ENCODE measurements at regions not wholly inside any gene's neighbourhood (a gene's known extent, or its start where the extent isn't known, plus 50 kb on each side); places are given as distances from the start of the nearest gene placed in this dataset.

DNA sequence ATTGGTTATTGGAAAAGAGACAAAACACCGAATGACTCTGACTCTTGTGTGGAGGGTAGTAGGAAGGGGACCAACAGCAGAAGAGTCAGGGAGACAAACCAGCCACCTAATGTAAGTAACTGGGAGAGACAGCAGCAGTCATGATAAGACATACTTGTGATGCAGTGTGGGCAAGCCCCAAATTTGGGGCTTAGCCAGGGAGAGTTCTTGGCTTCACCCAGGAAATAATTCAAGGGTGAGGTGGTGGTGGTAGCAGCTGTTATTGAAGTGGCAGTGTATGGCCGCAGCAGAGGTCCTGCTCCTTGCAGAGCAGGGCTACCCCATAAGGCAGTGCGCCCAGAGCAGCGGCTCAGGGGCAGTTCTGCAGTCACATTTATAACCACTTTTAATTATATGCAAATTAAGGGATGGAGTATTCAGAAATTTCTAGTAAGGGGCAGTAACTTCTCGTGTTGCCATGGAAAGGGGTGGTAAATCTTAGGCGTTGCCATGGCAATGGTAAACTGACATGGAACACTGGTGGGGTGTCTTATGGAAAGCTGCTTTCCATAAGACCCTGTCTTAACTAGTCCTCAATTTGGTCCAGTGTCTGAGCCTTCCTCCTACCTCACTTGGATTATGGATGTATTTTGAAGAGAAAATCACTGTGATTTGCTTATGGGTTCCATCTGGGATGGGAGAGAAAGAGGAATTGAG lies 317.1 kb downstream of the PHKB start:
- no peak for DNase-seq (ENCODE audit: low read depth)

DNA sequence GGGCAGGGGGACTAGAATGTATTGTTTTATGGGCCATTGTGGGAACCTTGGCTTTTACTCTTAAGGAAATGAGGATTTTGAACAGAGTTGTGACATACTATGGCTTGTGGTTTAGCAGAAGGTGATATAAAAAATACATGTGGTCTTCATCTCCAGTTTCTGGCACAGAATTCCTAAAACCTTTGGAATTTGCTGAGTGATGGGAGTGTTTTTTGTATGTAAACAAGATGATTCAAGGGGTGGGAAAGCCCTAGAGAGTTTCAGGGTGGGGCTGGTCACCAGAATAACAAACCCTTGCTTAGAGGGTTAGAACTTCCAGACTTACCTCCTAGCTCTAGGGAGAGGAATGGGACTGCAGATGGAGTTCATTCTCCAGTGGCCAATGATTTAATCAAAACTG lies 316.1 kb downstream of the PHKB start:
- no peak for DNase-seq (ENCODE audit: low read depth)

- no peak for DNase-seq (ENCODE audit: low read depth)
Observed at GRCh38 chr16:47774661-47775060, 313.5 kb downstream of the PHKB start.

DNA sequence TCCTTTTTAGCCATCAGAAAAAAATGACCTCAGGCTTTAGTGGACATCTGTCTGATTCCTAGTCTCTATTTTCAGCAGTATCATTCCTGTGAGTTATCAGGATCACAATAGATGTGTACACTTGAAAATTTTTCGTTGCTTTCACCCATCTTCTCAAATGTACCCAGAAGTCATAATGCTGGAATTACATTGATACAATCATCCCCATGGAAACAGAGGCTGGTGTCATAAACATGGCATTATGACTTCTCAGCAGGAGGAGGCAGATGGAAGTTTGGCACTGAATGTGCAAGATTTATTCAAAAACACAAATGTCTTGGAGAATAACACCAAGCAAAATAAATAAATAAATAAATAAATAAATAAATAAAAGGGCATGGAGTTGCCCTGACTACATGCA lies 292.5 kb downstream of the PHKB start:
- no peak for DNase-seq (ENCODE audit: low read depth)
